ENCODE measurements at regions not wholly inside any gene's neighbourhood (a gene's known extent, or its start where the extent isn't known, plus 50 kb on each side); places are given as distances from the start of the nearest gene placed in this dataset.

GRCh38 chr16:77594057-77594456 is 128.3 kb upstream of the NUDT7 start:
- H4K20me1 ChIP-seq (ENCODE audit: insufficient read depth, low read length): no peaks in the 10 kb centered on the region
- WGBS (ENCODE audit: low lambda C conversion rate): 40% methylated on average over 5 of the region's 5 CpGs
- no peak overlapping the region for H3K4me2 ChIP-seq (ENCODE audit: low read depth, low read length)
- no peaks in the 10 kb centered on the region for H3K27me3 ChIP-seq (ENCODE audit: control insufficient read depth in 1 of 2, insufficient read depth in 2 of 2, low read length in 2 of 2)
- no peak for TF ChIP-seq ZNF816 (CRISPR knock-in tag; IDR thresholded peaks at IDR 0.05; ENCODE audit: borderline replicate concordance)
- no peak for TF ChIP-seq ZNF530 (CRISPR knock-in tag; IDR thresholded peaks at IDR 0.05; ENCODE audit: low read depth)
- no peak for TF ChIP-seq ZNF766 (CRISPR knock-in tag; IDR thresholded peaks at IDR 0.05; ENCODE audit: borderline replicate concordance)
- TF ChIP-seq ZNF431 (CRISPR knock-in tag; IDR thresholded peaks at IDR 0.05; ENCODE audit: borderline replicate concordance, low read depth): no peak
- no peak for TF ChIP-seq MEF2D (CRISPR knock-in tag; IDR thresholded peaks at IDR 0.05)
- no peak for TF ChIP-seq PAF1 (CRISPR knock-in tag; IDR thresholded peaks at IDR 0.05)
- no peak for TF ChIP-seq ZBTB20 (CRISPR knock-in tag; IDR thresholded peaks at IDR 0.05; ENCODE audit: borderline replicate concordance, low read depth)
- TF ChIP-seq ZBTB25 (CRISPR knock-in tag; IDR thresholded peaks at IDR 0.05): no peak
- no peak for TF ChIP-seq KLF16 (CRISPR knock-in tag; IDR thresholded peaks at IDR 0.05)
- TF ChIP-seq ZBTB8A (CRISPR knock-in tag; IDR thresholded peaks at IDR 0.05; ENCODE audit: borderline replicate concordance, low read depth): no peak
- TF ChIP-seq NFYC (CRISPR knock-in tag; IDR thresholded peaks at IDR 0.05): no peak
- no peak for TF ChIP-seq NFE2L2 (IDR thresholded peaks at IDR 0.05; ENCODE audit: low read length)
- no peak for TF ChIP-seq ZNF891 (CRISPR knock-in tag; IDR thresholded peaks at IDR 0.05)
- TF ChIP-seq HES4 (CRISPR knock-in tag; IDR thresholded peaks at IDR 0.05; ENCODE audit: borderline replicate concordance): no peak
- ChIA-PET POLR2A (no interaction called here), CTCF (ENCODE audit: low intra/inter-chr PET ratio, low total read pairs) (no interaction called here)
- no peaks in the 10 kb centered on the region for H3K79me2 ChIP-seq (ENCODE audit: insufficient read depth, low read length)
- no peak overlapping the region for H2AFZ ChIP-seq (ENCODE audit: low read length)
- H3K4me1 ChIP-seq (ENCODE audit: insufficient read depth, low read length): peaks cover 5% of the 10 kb centered on the region; the same call in 1 of the 2 replicates
- BruUV-seq (replicated peaks): no TSS peak
- no peak overlapping the region for H3K9ac ChIP-seq (ENCODE audit: insufficient read depth, low read depth, low read length)
- H3K4me3 ChIP-seq (replicated peaks in 1 of 3; ENCODE audit: insufficient read depth in 1 of 3, low read depth in 2 of 3, low read length in 3 of 3): no peak overlapping the region
- no peak for FAIRE-seq
- no peaks in the 10 kb centered on the region for H3K36me3 ChIP-seq (replicated peaks in 1 of 2; ENCODE audit: control insufficient read depth in 1 of 2, insufficient read depth in 2 of 2, low read length in 2 of 2)
- DNase-seq (ENCODE audit: low spot score): no peak
- ATAC-seq: no peak
- no peak overlapping the region for H3K27ac ChIP-seq (ENCODE audit: extremely low read length, insufficient read depth, low read length)
- in situ Hi-C loops (cut with HindIII; ENCODE audit: extremely low pct_ligation_motif_present, low pct_unique_long_range_greater_than_20kb) (no loop called here), intact Hi-C loops (cut with micrococcal nuclease; ENCODE audit: unreplicated experiment) (no loop called here)
- H3K9me3 ChIP-seq (ENCODE audit: low read length): no peaks in the 10 kb centered on the region

Data from HepG2 (cell line).